NCI-H2107 treated with DMSO at 0.1 percent for 48 hours (cell line): ENCODE measurements at regions not wholly inside any gene's neighbourhood (a gene's known extent, or its start where the extent isn't known, plus 50 kb on each side); places are given as distances from the start of the nearest gene placed in this dataset.
"Not testable (repeated sequence)": the region's sequence is repeated elsewhere in the genome, so short reads cannot be mapped to it uniquely, and the experiment has no call there.

Source experiments
- DNase-seq: peaks from one replicate; lab custom pipeline; 2025; ENCODE audit not compliant: unreplicated experiment; lab: John Stamatoyannopoulos, UW

- DNase-seq = no peak
Measured at GRCh38 chr12:124675881-124676713, 108.7 kb upstream of the NCOR2 start.

GRCh38 chr12:124674937-124675336 lies 107.5 kb upstream of the NCOR2 start:
- no peak for DNase-seq

- DNase-seq = no peak
Measured at GRCh38 chr12:124673801-124674617, 106.6 kb upstream of the NCOR2 start.

DNA sequence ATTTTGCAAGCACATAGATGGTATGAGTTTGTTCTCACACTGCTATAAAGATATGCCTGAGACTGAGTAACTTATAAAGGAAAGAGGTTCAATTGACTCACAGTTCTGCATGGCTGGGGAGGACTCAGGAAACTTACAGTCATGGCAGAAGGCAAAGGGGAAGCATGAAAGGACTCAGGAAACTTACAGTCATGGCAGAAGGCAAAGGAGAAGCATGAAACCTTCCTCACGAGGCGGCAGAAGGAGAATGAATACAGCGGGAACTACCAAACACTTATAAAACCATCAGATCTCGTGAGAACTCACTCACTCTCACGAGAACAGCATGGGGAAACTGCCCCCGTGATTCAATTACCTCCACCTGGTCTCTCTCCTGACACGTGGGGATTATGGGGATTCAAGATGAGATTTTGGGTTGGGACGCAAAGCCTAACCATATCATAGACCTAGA lies 101.9 kb upstream of the NCOR2 start:
- not testable (repeated sequence) for DNase-seq

- no peak for DNase-seq
Measured at GRCh38 chr12:124668602-124669001, 101.2 kb upstream of the NCOR2 start.

DNA sequence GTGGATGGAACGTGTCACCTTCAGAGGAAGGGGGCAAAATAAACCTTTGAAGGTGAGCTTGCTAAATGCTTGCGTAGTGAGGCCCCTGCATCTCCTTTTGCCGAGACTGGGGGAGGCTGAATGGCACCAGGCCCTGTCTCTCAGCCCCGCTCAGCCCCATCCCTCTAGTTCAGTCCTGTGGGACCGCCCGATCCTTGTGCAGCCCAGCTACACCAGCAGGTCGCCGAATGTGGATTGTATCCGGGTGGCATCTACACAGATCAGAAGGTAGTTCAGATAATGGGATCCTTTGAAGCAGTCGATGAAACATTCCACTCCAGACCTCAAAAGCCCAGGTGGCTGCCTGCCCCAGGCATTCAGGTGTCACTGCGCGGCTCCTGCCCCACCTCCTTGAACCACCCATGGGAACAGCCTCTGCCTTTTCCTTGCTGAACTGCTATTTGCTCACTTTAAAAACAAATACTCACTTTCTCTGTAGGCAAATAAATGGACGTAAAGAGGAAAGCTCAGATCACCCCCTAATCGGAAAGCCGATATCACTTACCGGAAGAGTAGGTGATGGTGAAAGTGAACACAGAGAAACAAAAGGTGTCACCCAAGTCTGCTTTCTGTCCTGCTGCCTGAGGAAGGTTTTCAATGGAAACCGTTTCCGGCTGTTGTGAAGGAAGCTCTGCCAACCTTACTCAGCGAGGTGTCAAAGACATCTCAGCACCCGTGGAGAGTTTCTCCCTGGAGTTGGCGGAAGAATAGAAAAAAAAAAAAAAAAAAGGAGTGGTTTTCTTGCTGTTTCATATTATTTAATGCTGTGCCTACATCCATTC lies 100.3 kb upstream of the NCOR2 start:
- DNase-seq = peak; percentile 84

DNA sequence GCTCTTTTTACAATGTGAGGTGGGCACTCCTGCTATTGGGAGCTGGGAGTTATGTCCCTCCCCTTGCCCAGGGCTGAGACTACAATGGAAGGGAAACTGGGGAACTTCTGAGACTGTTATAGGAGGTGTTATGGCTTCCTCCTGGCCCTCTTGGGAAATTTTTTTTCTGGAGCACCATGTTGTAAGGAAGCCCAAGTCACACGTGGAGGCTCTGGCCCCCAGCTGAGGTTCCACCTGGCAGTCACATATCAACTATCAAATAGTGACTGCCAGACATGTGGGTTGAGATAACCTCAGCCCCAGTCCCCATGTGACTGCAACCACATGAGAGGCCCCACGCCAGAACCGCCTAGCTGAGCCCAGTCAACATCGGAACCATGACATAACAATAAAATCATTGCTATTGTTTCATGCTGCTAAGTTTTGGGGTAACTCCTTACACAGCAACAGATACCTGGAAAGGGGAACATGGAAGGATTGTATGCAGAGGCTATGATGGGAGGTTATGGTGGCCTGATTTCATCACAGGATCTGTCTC lies 99.4 kb upstream of the NCOR2 start:
- DNase-seq = no peak

- no peak for DNase-seq
Measured at GRCh38 chr12:124665511-124665910, 98.1 kb upstream of the NCOR2 start.

DNA sequence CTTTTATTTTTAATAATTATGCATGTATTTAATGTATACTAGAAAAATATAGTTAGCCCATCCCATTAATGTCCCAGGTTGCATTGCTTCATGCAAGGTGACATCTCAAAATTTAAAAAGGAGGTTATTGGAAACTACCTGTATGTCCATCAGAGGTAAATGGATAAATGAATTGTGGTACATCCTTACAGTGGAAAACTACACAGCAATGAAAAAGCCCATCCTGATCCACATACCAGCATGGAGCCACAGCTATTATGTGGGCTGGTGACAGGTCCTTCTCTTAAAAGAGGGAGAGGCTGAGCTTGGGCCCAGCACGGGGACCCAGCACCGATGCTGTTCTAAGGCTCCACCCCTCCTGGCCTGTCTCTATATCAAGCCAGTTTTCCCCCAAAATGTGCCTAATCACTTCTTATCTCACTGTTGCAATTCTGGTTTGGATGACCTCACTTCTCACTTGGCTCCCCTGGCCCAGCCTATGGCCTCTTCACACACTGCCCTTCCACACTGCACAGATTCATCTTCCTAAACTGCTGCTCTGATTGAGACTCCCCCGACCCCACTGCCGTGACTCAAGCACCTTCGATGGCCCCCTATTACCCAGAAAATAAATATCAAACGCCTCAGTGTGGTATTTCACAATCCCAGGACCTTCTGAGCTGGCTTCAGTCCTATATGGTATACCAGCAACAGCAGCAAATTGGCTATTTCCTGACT lies 97.1 kb upstream of the NCOR2 start:
- no peak for DNase-seq

GRCh38 chr12:124663771-124664366 lies 96.5 kb upstream of the NCOR2 start:
- no peak for DNase-seq

- DNase-seq = no peak
Measured at GRCh38 chr12:124663206-124663605, 95.8 kb upstream of the NCOR2 start.

GRCh38 chr12:124661341-124661740 lies 93.9 kb upstream of the NCOR2 start:
- DNase-seq = no peak

DNA sequence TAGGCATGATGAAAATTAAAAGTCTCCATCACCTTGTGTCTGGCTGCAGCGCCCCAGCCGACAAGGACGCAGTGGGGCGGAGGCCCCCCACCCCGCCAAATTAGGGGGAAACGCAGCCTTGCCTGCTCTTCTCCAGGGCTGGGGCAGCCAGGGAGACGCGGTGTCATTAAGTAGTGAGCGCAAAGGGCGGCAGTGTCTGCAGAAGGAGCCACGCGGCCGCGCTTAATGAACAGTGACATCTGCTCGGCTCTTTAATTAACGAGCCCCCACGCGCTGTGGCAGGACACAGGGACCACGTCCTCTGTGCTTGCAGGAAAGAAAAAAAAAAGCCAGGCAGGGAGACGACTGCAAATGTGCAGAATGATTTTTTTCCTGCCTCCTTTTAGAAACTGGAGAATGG lies 93.4 kb upstream of the NCOR2 start:
- DNase-seq = no peak

- no peak for DNase-seq
Measured at GRCh38 chr12:124658806-124659402, 91.5 kb upstream of the NCOR2 start.

DNA sequence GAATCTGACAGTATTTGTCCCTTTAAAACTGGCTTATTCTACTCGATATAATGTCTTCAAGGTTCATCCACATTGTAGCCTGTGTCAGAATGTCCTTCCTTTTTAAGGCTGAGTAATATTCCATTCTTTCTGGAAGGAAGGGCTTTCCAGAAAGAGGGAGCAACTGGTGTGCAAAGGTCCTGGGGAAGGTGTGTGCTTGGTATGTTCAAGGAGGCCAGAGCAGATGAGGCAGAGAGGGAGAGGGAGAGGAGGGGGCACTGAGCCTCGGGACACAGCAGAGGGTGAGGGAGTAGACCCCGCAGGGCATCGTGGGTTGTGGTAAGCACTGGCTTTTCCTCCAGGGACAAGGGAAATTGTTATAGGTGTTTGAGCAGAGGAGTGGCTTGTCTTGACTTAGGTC lies 90.9 kb upstream of the NCOR2 start:
- DNase-seq = no peak

DNA sequence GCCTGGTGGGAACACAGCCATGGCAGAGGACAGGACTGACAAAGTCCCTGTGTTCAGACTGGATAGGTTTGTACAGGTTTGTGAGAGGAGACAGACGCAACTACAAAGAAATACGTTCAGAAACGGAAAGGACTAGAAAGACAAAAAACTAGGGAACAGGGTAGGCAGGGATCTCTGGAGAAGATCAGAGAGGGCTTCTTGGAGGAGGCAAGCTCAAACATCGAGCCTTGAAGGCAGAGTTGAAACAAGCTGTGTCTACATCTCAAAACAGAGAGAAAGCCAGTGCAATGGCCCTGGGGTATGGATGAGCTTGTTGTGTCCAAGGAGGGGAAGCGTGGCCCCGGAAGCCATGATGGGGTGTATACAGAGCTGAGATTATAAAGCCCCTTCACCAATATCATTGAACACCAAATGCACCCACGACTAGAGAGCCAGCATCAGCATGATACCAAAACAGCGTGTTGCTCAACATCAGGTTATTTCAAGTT lies 89.6 kb upstream of the NCOR2 start:
- DNase-seq = no peak

DNA sequence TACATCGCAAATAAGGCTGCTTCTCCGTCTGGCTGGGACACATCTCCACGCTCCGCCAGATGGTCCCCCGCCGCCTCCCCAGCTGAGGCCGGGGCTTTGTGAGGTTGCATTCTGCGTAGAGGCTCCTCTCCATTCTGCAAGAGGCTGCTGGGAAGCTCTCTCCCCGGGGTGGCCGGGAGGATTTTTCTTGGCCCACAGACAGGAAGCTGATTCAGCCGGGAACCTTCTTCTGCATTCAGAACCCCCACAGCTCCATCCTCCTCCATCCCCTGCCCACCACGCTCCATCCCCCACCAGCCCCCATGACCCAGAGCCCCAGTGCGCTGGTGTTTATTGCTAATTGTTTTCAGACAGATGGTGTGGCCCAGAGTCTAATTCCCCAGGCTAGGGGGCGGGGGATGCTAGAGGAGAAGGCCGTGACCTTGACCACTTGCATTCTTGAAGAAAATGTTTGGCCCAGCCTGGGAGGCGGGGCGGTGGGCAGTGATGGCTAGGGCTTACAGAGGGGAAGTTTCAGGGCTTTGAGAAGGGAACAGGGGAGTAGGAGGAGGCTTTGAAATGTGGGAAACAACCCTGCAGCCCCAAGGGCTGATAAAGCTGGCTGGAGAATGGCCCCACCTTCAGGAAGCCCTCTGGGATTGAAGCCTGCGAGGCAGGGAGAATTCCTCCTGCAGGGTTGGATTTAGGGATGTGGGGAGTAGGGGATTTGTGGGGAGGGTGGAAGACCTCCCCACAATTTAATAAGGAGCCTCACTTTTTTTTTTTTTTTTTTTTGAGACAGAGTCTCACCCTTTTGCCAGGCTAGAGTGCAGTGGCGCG lies 88.5 kb upstream of the NCOR2 start:
- DNase-seq = no peak

- DNase-seq = no peak
Measured at GRCh38 chr12:124655048-124655697, 87.8 kb upstream of the NCOR2 start.
